OCI-LY1 (cell line): ENCODE measurements at regions not wholly inside any gene's neighbourhood (a gene's known extent, or its start where the extent isn't known, plus 50 kb on each side); places are given as distances from the start of the nearest gene placed in this dataset.
"Not testable (repeated sequence)": the region's sequence is repeated elsewhere in the genome, so short reads cannot be mapped to it uniquely, and the experiment has no call there.

Source experiments
- H2AFZ ChIP-seq: fragments of 200-600 bp; sonication (generic), shearing (Covaris generic); 2 replicates; pipeline ENCODE4 v1.6.0; 2014; ENCODE audit warnings: antibody characterized with exemption, mild to moderate bottlenecking, low read length
- H3F3A ChIP-seq: fragments of 200-600 bp; sonication (generic), shearing (Covaris generic); 2 replicates; pipeline ENCODE4 v1.6.0; 2014; ENCODE audit warnings: mild to moderate bottlenecking, antibody characterized with exemption, low read length, moderate library complexity; ENCODE audit not compliant: insufficient read depth
- H3K27ac ChIP-seq: fragments of 200-600 bp; sonication (generic); 2 replicates; pipeline ENCODE4 v1.5.1; 2014; ENCODE audit warnings: low read length, mixed run types, mild to moderate bottlenecking, low read depth; ENCODE audit not compliant: poor library complexity, severe bottlenecking
- H3K27me3 ChIP-seq: fragments of 200-600 bp; sonication (generic); 2 replicates; pipeline ENCODE4 v1.6.0; 2014; ENCODE audit warnings: antibody characterized with exemption, mild to moderate bottlenecking, low read length, moderate library complexity; ENCODE audit not compliant: insufficient read depth
- H3K36me3 ChIP-seq: fragments of 200-600 bp; sonication (generic); 2 replicates; pipeline ENCODE4 v1.6.1; 2014; ENCODE audit warnings: mild to moderate bottlenecking, antibody characterized with exemption, low read length, moderate library complexity, mixed read lengths; ENCODE audit not compliant: insufficient read depth
- H3K4me1 ChIP-seq: fragments of 200-600 bp; sonication (generic); 2 replicates; pipeline ENCODE4 v1.5.1; 2014; ENCODE audit warnings: mild to moderate bottlenecking, low read length, moderate library complexity; ENCODE audit not compliant: insufficient read depth, severe bottlenecking
- H3K4me2 ChIP-seq: fragments of 200-600 bp; sonication (generic), shearing (Covaris generic); 2 replicates; pipeline ENCODE4 v1.6.1; 2014; ENCODE audit warnings: low read length
- H3K4me3 ChIP-seq: fragments of 200-600 bp; sonication (generic); 2 replicates; pipeline ENCODE4 v1.5.1; 2014; ENCODE audit warnings: low read length, low read depth, mild to moderate bottlenecking, mixed read lengths; ENCODE audit not compliant: poor library complexity, severe bottlenecking
- H3K79me2 ChIP-seq: fragments of 200-600 bp; shearing (Covaris generic); 2 replicates; pipeline ENCODE4 v1.6.1; 2016; ENCODE audit warnings: mixed run types, low read length, mixed read lengths; ENCODE audit not compliant: insufficient read depth
- H3K9ac ChIP-seq: fragments of 200-600 bp; sonication (generic), shearing (Covaris generic); 2 replicates; pipeline ENCODE4 v1.6.1; 2014; ENCODE audit warnings: mild to moderate bottlenecking, low read length, mixed read lengths
- H3K9me2 ChIP-seq: fragments of 200-600 bp; sonication (generic), shearing (Covaris generic); 2 replicates; pipeline ENCODE4 v1.6.1; 2014; ENCODE audit warnings: low read depth, mild to moderate bottlenecking, low read length, mixed read lengths
- H3K9me3 ChIP-seq: fragments of 200-600 bp; shearing (Covaris generic); 2 replicates; pipeline ENCODE4 v1.6.1; 2014; ENCODE audit warnings: low read length, mixed read lengths
- H4K20me1 ChIP-seq: fragments of 200-600 bp; sonication (generic), shearing (Covaris generic); 2 replicates; pipeline ENCODE4 v1.6.0; 2016; ENCODE audit warnings: mild to moderate bottlenecking, low read length; ENCODE audit not compliant: insufficient read depth
- EZH2 ChIP-seq: fragments of 200-600 bp; sonication (generic), shearing (Covaris generic); IDR thresholded peaks from 2 replicates; pipeline ENCODE4 v1.8.0; 2017; ENCODE audit warnings: borderline replicate concordance, mixed run types, mild to moderate bottlenecking, antibody characterized with exemption, low read length, moderate library complexity, mixed read lengths
- TF ChIP-seq, protein P1 (sequence below): fragments of 200-600 bp; sonication (generic), shearing (Covaris generic); IDR thresholded peaks from 2 replicates; pipeline ENCODE4 v1.5.1; 2017; ENCODE audit warnings: mild to moderate bottlenecking, antibody characterized with exemption, low read length, moderate library complexity, mixed read lengths

- no peaks in the 10 kb centered on the region for H3K4me1 ChIP-seq
- H3K9me2 ChIP-seq = no peaks in the 10 kb centered on the region
- H3K79me2 ChIP-seq = no peaks in the 10 kb centered on the region
- TF ChIP-seq EZH2 = no peak
- TF ChIP-seq, protein P1, sequence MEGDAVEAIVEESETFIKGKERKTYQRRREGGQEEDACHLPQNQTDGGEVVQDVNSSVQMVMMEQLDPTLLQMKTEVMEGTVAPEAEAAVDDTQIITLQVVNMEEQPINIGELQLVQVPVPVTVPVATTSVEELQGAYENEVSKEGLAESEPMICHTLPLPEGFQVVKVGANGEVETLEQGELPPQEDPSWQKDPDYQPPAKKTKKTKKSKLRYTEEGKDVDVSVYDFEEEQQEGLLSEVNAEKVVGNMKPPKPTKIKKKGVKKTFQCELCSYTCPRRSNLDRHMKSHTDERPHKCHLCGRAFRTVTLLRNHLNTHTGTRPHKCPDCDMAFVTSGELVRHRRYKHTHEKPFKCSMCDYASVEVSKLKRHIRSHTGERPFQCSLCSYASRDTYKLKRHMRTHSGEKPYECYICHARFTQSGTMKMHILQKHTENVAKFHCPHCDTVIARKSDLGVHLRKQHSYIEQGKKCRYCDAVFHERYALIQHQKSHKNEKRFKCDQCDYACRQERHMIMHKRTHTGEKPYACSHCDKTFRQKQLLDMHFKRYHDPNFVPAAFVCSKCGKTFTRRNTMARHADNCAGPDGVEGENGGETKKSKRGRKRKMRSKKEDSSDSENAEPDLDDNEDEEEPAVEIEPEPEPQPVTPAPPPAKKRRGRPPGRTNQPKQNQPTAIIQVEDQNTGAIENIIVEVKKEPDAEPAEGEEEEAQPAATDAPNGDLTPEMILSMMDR = no peak
- H3K27ac ChIP-seq = no peak overlapping the region
- no peak overlapping the region for H3K9ac ChIP-seq
- no peak overlapping the region for H3K4me2 ChIP-seq
- H3K4me3 ChIP-seq = no peak overlapping the region
- no peaks in the 10 kb centered on the region for H3K27me3 ChIP-seq
- no peaks in the 10 kb centered on the region for H3K36me3 ChIP-seq
- H2AFZ ChIP-seq = no peak overlapping the region
- H3K9me3 ChIP-seq = 0 out of 2 replicates have a peak, but pooled peaks cover 3% of the 10 kb centered on the region
- H3F3A ChIP-seq = no peaks in the 10 kb centered on the region
- H4K20me1 ChIP-seq = no peaks in the 10 kb centered on the region
Observed at GRCh38 chr9:87421734-87422133, 75.9 kb upstream of the DAPK1 start.

DNA sequence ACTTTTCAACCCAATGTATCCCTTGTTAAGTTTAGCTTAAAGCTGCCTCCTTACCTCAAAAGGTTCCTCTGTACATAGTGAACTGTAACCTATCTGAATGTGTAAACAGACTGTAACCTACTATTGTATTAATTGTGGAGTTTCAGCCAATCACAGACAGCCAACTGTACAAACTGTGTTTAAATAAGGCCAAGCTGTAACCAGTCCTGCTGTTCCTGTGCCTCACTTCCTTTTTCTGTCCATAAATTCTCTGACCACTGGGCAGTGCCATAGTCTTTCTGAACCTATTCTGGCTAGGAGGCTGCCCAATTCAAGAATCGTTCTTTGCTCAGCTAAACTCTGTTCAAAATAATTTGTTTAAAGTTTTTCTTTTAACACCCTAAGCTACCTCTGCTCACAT lies 74.7 kb upstream of the DAPK1 start:
- H3K36me3 ChIP-seq = no peaks in the 10 kb centered on the region

DNA sequence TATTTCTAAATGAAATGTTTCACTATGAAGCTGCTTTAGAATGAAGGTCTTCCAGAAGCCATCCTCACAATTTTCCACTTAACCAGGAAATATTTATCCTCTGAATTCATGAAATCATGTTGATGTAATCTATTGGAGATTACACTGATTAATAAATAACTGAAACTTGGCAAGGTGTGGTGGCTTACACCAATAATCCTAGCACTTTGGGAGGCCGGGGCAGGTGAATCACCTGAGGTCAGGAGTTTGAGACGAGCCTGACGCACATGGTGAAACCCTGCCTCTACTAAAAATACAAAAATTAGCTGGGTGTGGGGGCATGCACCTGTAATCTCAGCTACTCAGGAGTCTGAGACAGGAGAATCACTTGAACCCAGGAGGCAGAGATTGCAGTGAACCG lies 73.8 kb upstream of the DAPK1 start:
- H2AFZ ChIP-seq, H3K4me3 ChIP-seq, H3K4me1 ChIP-seq, H3K9me3 ChIP-seq, H3K4me2 ChIP-seq, H3K27me3 ChIP-seq, H3K27ac ChIP-seq, H3K36me3 ChIP-seq, H3F3A ChIP-seq, H3K79me2 ChIP-seq, H4K20me1 ChIP-seq, H3K9ac ChIP-seq, H3K9me2 ChIP-seq: not testable (repeated sequence)

More for the DNA sequence above, 74.7 kb upstream of the DAPK1 start:
- no peak for TF ChIP-seq EZH2
- TF ChIP-seq, protein P1 = no peak
- Histone ChIP-seq H3F3A (no peaks in the 10 kb centered on the region), H3K9me2 (no peaks in the 10 kb centered on the region), H3K27me3 (no peaks in the 10 kb centered on the region), H3K79me2 (no peaks in the 10 kb centered on the region), H3K4me3 (no peak overlapping the region), H3K4me2 (no peak overlapping the region), H2AFZ (no peak overlapping the region), H3K27ac (no peak overlapping the region), H3K9ac (no peak overlapping the region), H3K9me3 (0 out of 2 replicates have a peak, but pooled peaks cover 3% of the 10 kb centered on the region), H3K4me1 (no peaks in the 10 kb centered on the region), H4K20me1 (no peaks in the 10 kb centered on the region)

DNA sequence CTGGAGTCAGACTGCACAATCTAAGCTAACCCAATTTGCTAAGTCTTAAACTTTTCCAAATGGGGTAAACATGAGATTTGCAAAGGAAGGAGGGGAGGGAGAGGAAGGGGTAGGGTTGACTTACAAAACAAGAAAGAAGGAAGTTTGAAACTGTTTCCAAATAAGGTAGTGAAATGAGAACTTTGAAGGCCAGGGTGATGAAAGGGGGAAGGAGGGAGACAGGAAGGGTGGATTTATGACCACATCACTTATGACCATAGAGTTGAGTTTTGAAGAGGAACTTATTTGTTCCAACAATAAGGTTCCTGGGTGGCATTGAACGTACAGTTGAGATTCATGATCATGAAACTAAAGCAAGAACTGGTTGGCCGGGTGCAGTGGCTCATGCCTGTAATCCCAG lies 72.5 kb upstream of the DAPK1 start:
- no peak for TF ChIP-seq EZH2
- TF ChIP-seq, protein P1 = no peak
- no peaks in the 10 kb centered on the region for H3K4me1 ChIP-seq

More for the DNA sequence above, 72.5 kb upstream of the DAPK1 start:
- Histone ChIP-seq H3K4me3 (no peak overlapping the region), H2AFZ (no peak overlapping the region), H3K27ac (no peak overlapping the region), H3K27me3 (no peaks in the 10 kb centered on the region), H3F3A (no peaks in the 10 kb centered on the region), H4K20me1 (no peaks in the 10 kb centered on the region), H3K4me2 (no peak overlapping the region), H3K79me2 (no peaks in the 10 kb centered on the region), H3K36me3 (no peaks in the 10 kb centered on the region), H3K9me2 (no peaks in the 10 kb centered on the region), H3K9ac (no peak overlapping the region), H3K9me3 (0 out of 2 replicates have a peak, but pooled peaks cover 3% of the 10 kb centered on the region)
